ENCODE measurements at regions not wholly inside any gene's neighbourhood (a gene's known extent, or its start where the extent isn't known, plus 50 kb on each side); places are given as distances from the start of the nearest gene placed in this dataset.

- 89% methylated on average over 4 of the region's 4 CpGs for WGBS (ENCODE audit: low lambda C conversion rate)
- Histone ChIP-seq H3K4me3 (replicated peaks in 1 of 3; ENCODE audit: insufficient read depth in 1 of 3, low read depth in 2 of 3, low read length in 3 of 3) (no peak overlapping the region), H2AFZ (ENCODE audit: low read length) (no peak overlapping the region), H3K4me1 (ENCODE audit: insufficient read depth, low read length) (peaks cover 24% of the 10 kb centered on the region), H3K79me2 (ENCODE audit: insufficient read depth, low read length) (no peaks in the 10 kb centered on the region), H3K36me3 (replicated peaks in 1 of 2; ENCODE audit: control insufficient read depth in 1 of 2, insufficient read depth in 2 of 2, low read length in 2 of 2) (no peaks in the 10 kb centered on the region), H4K20me1 (ENCODE audit: insufficient read depth, low read length) (no peaks in the 10 kb centered on the region), H3K27me3 (ENCODE audit: control insufficient read depth in 1 of 2, insufficient read depth in 2 of 2, low read length in 2 of 2) (no peaks in the 10 kb centered on the region), H3K27ac (ENCODE audit: extremely low read length, insufficient read depth, low read length) (no peak overlapping the region), H3K9me3 (ENCODE audit: low read length) (no peaks in the 10 kb centered on the region), H3K4me2 (ENCODE audit: low read depth, low read length) (no peak overlapping the region), H3K9ac (ENCODE audit: insufficient read depth, low read depth, low read length) (no peak overlapping the region)
- ChIA-PET POLR2A (no interaction called here), CTCF (ENCODE audit: low intra/inter-chr PET ratio, low total read pairs) (no interaction called here)
- intact Hi-C loops (cut with micrococcal nuclease; ENCODE audit: unreplicated experiment) (no loop called here), in situ Hi-C loops (cut with HindIII; ENCODE audit: extremely low pct_ligation_motif_present, low pct_unique_long_range_greater_than_20kb) (no loop called here)
- BruUV-seq (replicated peaks) = no TSS peak
- no peak for FAIRE-seq
- no peak for TF ChIP-seq NR2F1 (CRISPR knock-in tag; IDR thresholded peaks at IDR 0.05)
- no peak for TF ChIP-seq ZBTB7A (CRISPR knock-in tag; IDR thresholded peaks at IDR 0.05)
- no peak for TF ChIP-seq ELK4 (CRISPR knock-in tag; IDR thresholded peaks at IDR 0.05; ENCODE audit: borderline replicate concordance)
- TF ChIP-seq ZNF644 (CRISPR knock-in tag; IDR thresholded peaks at IDR 0.05; ENCODE audit: low read depth) = no peak
- TF ChIP-seq ZNF547 (CRISPR knock-in tag; IDR thresholded peaks at IDR 0.05) = no peak
- TF ChIP-seq ZNF280B (CRISPR knock-in tag; IDR thresholded peaks at IDR 0.05; ENCODE audit: borderline replicate concordance) = no peak
- no peak for TF ChIP-seq SRY (CRISPR knock-in tag; IDR thresholded peaks at IDR 0.05)
- no peak for TF ChIP-seq SNAPC2 (CRISPR knock-in tag; IDR thresholded peaks at IDR 0.05)
- TF ChIP-seq ZNF570 (CRISPR knock-in tag; IDR thresholded peaks at IDR 0.05; ENCODE audit: borderline replicate concordance) = no peak
- no peak for TF ChIP-seq SRSF9 (IDR thresholded peaks at IDR 0.05; ENCODE audit: borderline replicate concordance, insufficient read depth, low read depth, low read length, poor library complexity, severe bottlenecking)
- no peak for TF ChIP-seq SOX13 (IDR thresholded peaks at IDR 0.05)
- TF ChIP-seq SOX13 (CRISPR knock-in tag; conservative IDR thresholded peaks at IDR 0.05 in 1 of 2, IDR thresholded peaks at IDR 0.05 in 1 of 2) = no peak
- no peak for TF ChIP-seq SRF (IDR thresholded peaks at IDR 0.05; ENCODE audit: low read depth, low read length)
- no peak for TF ChIP-seq ATF7 (IDR thresholded peaks at IDR 0.05)
- no peak for TF ChIP-seq ATF7 (CRISPR knock-in tag; IDR thresholded peaks at IDR 0.05)
- no peak for TF ChIP-seq SOX6 (IDR thresholded peaks at IDR 0.05)
- TF ChIP-seq SOX6 (CRISPR knock-in tag; IDR thresholded peaks at IDR 0.05) = no peak
- TF ChIP-seq ZNF441 (CRISPR knock-in tag; IDR thresholded peaks at IDR 0.05; ENCODE audit: borderline replicate concordance) = no peak
- DNase-seq (ENCODE audit: low spot score) = no peak
- no peak for ATAC-seq
Measured at GRCh38 chr15:39443659-39444219, 137.1 kb upstream of the THBS1 start.
